Suprapubic skin (tissue), 4 donors: ENCODE measurements at regions not wholly inside any gene's neighbourhood (a gene's known extent, or its start where the extent isn't known, plus 50 kb on each side); places are given as distances from the start of the nearest gene placed in this dataset.

Experiments
- CTCF ChIP-seq, 2 donors: fragments of 200-600 bp in 1 of 2; fragments of 450-650 bp in 1 of 2; sonication (generic) in 1 of 2; IDR thresholded peaks; one replicate each; pipeline ENCODE4 v1.5.1; 2016 to 2019; ENCODE audit warnings: antibody characterized with exemption in 2 of 2, mild to moderate bottlenecking in 1 of 2, moderate library complexity in 1 of 2
- POLR2A ChIP-seq, 2 donors: fragments of 450-650 bp; IDR thresholded peaks; one replicate each; pipeline ENCODE4 v1.6.1; 2017; ENCODE audit warnings: antibody characterized with exemption in 2 of 2, mild to moderate bottlenecking in 2 of 2, moderate library complexity in 2 of 2
- POLR2AphosphoS5 ChIP-seq, 3 donors: sonication (generic); formaldehyde crosslinking; IDR thresholded peaks; one replicate each; pipeline ENCODE4 v1.6.1; 2017; ENCODE audit warnings: antibody characterized with exemption in 3 of 3

- TF ChIP-seq POLR2A (IDR thresholded peaks at IDR 0.05): no peak
- no peak for TF ChIP-seq CTCF (IDR thresholded peaks at IDR 0.05)
- no peak for TF ChIP-seq POLR2AphosphoS5 (IDR thresholded peaks at IDR 0.05)
Measured at GRCh38 chr6:90432937-90433336, 136.3 kb upstream of the BACH2 start.
